Activated CD8-positive, alpha-beta memory T cell treated with anti-CD3 and anti-CD28 coated beads, Interleukin-2, amount 10 ng/mL, durations not matched to agents 7 days and 5 days (primary cell): ENCODE measurements at regions not wholly inside any gene's neighbourhood (a gene's known extent, or its start where the extent isn't known, plus 50 kb on each side); places are given as distances from the start of the nearest gene placed in this dataset.
"Not testable (repeated sequence)": the region's sequence is repeated elsewhere in the genome, so short reads cannot be mapped to it uniquely, and the experiment has no call there.

Experiments used
- ATAC-seq: fragments of 150-1000 bp; cut with Tn5 transposase; one replicate; pipeline ENCODE4 v1.10.0; 2021; ENCODE audit warnings: moderate library complexity
- CTCF ChIA-PET: fragments of 350-600 bp; sonication (Branson Sonifier 250); formaldehyde crosslinking; loops from one replicate; lab custom pipeline; 2021; ENCODE audit warnings: antibody characterized with exemption; lab: Charles Lee
- DNase-seq: peaks from one replicate; pipeline ENCODE4 v3.0.0-alpha.2; 2020
- H3K27ac Mint-ChIP-seq: one replicate; pipeline ENCODE4 v1.8.0; 2021; ENCODE audit warnings: mild to moderate bottlenecking, mixed read lengths
- H3K27me3 Mint-ChIP-seq: one replicate; pipeline ENCODE4 v1.8.0; 2021; ENCODE audit warnings: mixed read lengths
- H3K36me3 Mint-ChIP-seq: one replicate; pipeline ENCODE4 v1.8.0; 2021; ENCODE audit warnings: mild to moderate bottlenecking, mixed read lengths
- H3K4me1 Mint-ChIP-seq: one replicate; pipeline ENCODE4 v1.8.0; 2021; ENCODE audit warnings: mixed read lengths
- H3K4me3 Mint-ChIP-seq: one replicate; pipeline ENCODE4 v1.8.0; 2021; ENCODE audit warnings: mild to moderate bottlenecking, moderate library complexity, mixed read lengths
- H3K9me3 Mint-ChIP-seq: one replicate; pipeline ENCODE4 v1.8.0; 2022; ENCODE audit warnings: low read depth, mixed read lengths

DNA sequence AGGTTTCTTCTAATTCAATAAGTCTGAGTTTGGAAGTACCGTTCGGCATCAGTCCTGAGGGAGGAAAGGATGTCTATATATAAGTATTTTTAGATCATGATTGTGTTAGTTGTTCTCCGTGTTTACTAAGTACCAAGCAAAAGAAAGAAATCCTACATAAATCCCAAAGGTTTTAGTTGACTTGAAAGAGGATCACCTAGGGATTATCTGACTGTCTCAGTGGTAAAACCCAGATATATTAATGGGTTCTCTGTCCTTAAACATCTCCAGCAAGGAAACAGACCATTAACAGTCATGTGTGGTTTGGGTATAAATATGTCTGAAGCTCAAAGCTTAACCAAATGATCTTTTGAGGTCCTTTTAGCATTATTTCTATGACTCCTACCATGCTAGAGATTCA lies 207.1 kb upstream of the RASGEF1B start:
- CTCF ChIA-PET: no interaction called here
- Mint-ChIP-seq H3K4me3 (no peak overlapping the region), H3K9me3 (no peaks in the 10 kb centered on the region), H3K27ac (no peak overlapping the region), H3K27me3 (peaks cover 3% of the 10 kb centered on the region), H3K36me3 (no peaks in the 10 kb centered on the region), H3K4me1 (no peaks in the 10 kb centered on the region)
- DNase-seq (no peak), ATAC-seq (no peak)

DNA sequence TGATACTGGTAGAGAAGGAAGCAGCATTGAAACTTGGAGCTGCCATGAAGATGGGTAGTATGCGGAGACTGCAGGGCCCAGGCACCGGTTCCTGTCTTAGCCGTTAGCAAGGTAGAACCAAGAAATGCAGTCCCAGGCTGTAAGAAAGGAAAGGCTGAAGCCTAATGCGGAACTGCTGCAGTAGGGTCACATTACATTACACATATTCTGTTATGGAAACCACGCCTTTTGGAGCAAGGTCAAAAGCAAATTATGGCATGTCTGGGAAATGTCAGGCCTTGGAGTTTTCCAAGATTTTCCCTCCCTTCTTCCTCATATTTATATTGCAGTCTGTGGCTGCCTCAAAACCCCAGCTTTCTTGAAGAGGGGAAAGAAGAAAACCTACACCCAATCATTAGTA lies 204.8 kb upstream of the RASGEF1B start:
- CTCF ChIA-PET: interaction anchor here (0.6 kb wide), 1 partner anchor 201 kb away, joined by 7 read pairs; no protein-coding TSS in a partner anchor
- no peak overlapping the region for H3K27ac Mint-ChIP-seq
- no peaks in the 10 kb centered on the region for H3K9me3 Mint-ChIP-seq
- H3K4me1 Mint-ChIP-seq: no peaks in the 10 kb centered on the region
- no peak for ATAC-seq
- H3K27me3 Mint-ChIP-seq: peaks cover 6% of the 10 kb centered on the region
- H3K4me3 Mint-ChIP-seq: no peak overlapping the region
- DNase-seq: no peak
- H3K36me3 Mint-ChIP-seq: no peaks in the 10 kb centered on the region

DNA sequence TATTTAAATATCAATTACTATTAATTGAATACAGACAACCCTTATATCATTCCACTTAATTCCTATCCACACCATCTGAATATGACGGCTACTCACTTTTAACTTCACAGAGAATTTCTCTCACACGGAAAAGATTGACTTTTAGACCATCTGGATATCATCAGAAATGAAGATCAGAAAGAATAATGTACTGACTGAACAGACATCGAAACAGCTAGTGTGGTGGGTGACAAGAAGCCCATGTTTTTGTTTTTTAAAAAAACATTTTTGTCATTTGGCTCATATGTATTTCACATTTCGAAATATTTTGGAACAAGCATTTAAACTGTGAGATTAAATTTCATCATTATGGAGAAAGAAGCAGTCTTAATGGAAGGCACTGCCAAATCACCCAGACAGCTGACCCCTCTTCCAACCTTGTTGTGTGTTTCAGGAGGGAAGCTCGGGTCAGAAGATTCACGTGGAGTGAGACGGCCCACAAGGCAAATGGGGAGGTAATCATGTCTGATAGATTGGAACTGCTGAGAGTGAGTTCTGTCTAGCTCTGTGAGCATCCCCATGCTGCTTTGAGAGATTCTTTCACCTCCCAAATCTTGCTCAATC lies 204.2 kb upstream of the RASGEF1B start:
- CTCF ChIA-PET: no interaction called here
- H3K27ac Mint-ChIP-seq: no peak overlapping the region
- H3K36me3 Mint-ChIP-seq: no peaks in the 10 kb centered on the region
- no peak overlapping the region for H3K4me3 Mint-ChIP-seq
- H3K27me3 Mint-ChIP-seq: peaks cover 6% of the 10 kb centered on the region
- no peak for ATAC-seq
- no peak for DNase-seq
- no peaks in the 10 kb centered on the region for H3K4me1 Mint-ChIP-seq
- no peaks in the 10 kb centered on the region for H3K9me3 Mint-ChIP-seq

DNA sequence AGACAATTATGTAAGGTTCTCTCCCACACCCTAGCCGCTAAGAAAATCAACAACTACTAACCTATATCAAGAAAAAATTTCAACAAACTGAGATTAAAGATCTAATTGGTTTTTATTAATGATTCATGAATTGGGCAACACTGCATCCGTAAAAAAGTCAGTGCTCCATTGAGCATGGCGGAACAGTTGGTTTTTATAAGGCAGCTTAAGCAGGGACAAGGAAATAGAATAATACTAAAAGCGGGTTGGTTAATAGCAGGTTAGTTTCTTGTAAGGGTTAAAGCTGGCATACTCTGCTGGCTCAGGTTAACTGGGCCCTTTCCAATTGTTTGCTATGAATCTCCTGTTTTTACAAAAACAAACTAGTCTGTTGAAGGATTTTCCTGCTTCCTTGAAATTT lies 202.3 kb upstream of the RASGEF1B start:
- Mint-ChIP-seq H3K27ac (no peak overlapping the region), H3K4me3 (no peak overlapping the region), H3K4me1 (no peaks in the 10 kb centered on the region), H3K27me3 (peaks cover 3% of the 10 kb centered on the region), H3K9me3 (no peaks in the 10 kb centered on the region), H3K36me3 (no peaks in the 10 kb centered on the region)
- DNase-seq: no peak
- CTCF ChIA-PET: no interaction called here
- ATAC-seq: no peak

DNA sequence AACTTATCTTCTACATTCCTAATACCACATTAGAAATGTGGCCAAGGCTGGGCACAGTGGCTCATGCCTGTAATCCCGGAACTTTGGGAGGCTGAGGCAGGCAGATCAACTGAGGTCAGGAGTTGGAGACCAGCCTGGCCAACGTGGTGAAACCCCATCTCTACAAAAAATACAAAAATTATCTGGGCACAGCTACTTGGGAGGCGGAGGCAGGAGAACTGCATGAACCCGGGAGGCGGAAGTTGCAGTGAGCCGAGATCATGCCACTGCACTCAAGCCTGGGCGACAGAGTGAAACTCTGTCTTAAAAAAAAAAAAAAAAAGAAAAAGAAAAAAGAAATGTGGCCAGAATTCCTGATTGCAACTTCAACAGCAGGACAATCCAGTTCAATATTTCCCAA lies 196.6 kb upstream of the RASGEF1B start:
- H3K36me3 Mint-ChIP-seq, H3K27ac Mint-ChIP-seq, H3K9me3 Mint-ChIP-seq, H3K4me3 Mint-ChIP-seq, ATAC-seq, H3K4me1 Mint-ChIP-seq, CTCF ChIA-PET, DNase-seq, H3K27me3 Mint-ChIP-seq: not testable (repeated sequence)

DNA sequence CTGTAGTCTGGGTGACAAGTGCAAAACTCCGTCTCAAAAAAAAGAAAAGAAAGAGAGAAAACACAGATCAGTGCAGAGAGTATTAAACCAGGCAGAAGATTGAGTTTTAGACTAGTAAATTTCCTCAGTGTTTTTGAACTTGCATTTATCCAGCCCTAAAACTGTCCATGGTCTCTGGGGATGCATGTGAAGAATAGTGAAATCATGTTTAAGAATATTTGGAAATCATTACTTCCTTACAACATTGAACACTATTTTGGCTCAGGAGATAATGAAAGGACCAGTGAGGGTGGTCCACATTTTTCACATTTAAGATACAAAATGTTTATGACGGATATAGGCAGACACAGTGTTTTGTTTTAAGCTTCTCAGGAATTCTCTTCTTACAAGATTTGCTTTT lies 195.8 kb upstream of the RASGEF1B start:
- H3K4me1 Mint-ChIP-seq: no peaks in the 10 kb centered on the region
- ATAC-seq: no peak
- H3K27me3 Mint-ChIP-seq: no peaks in the 10 kb centered on the region
- H3K9me3 Mint-ChIP-seq: no peaks in the 10 kb centered on the region
- H3K4me3 Mint-ChIP-seq: no peak overlapping the region
- no peak for DNase-seq
- no peaks in the 10 kb centered on the region for H3K36me3 Mint-ChIP-seq
- no peak overlapping the region for H3K27ac Mint-ChIP-seq
- CTCF ChIA-PET: no interaction called here

DNA sequence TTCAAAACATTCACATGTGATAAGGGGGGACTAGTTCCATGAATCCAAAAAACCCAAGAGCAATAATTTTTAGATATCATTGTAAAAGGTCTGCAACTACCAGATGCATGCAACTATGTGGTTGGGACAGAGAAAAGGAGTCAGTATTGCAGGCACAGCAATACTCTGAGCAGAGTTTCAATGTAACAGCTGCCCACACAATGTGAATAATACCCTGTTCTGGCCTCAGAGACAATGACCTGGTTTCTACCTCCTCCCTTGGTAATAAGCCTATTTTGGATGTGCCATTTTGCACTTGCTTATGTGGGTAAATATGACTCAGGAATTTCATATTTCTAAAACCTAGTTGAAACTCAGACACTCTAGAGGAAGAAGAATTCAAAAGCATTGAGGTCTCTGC lies 194.8 kb upstream of the RASGEF1B start:
- H3K4me1 Mint-ChIP-seq: no peaks in the 10 kb centered on the region

DNA sequence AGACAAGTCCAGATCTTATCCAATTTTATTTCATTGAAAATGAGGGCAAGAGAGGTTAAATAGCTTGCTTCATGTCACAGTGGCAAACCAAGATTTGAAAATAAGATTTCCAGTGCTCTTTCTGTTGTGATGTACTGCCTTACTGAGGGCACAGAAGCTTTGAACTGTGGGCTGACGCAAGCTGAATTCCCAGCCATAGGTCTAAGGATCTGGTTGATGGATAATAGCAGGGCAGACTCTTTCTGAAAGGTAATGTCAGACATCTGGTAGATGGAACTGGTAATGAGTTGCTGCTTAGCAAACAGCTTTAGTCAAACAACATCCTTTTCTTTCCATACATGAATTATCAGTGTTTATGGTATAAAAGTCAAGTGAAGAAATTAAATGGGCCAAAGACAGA lies 193.9 kb upstream of the RASGEF1B start:
- Mint-ChIP-seq H3K9me3 (no peaks in the 10 kb centered on the region), H3K4me3 (no peak overlapping the region), H3K4me1 (no peaks in the 10 kb centered on the region), H3K27ac (no peak overlapping the region), H3K27me3 (no peaks in the 10 kb centered on the region), H3K36me3 (no peaks in the 10 kb centered on the region)
- CTCF ChIA-PET: no interaction called here
- DNase-seq: no peak
- no peak for ATAC-seq

More for the DNA sequence above, 194.8 kb upstream of the RASGEF1B start:
- CTCF ChIA-PET: no interaction called here
- H3K27me3 Mint-ChIP-seq: no peaks in the 10 kb centered on the region
- no peak overlapping the region for H3K4me3 Mint-ChIP-seq
- H3K9me3 Mint-ChIP-seq: no peaks in the 10 kb centered on the region
- no peak for DNase-seq
- ATAC-seq: no peak
- H3K27ac Mint-ChIP-seq: no peak overlapping the region
- no peaks in the 10 kb centered on the region for H3K36me3 Mint-ChIP-seq

DNA sequence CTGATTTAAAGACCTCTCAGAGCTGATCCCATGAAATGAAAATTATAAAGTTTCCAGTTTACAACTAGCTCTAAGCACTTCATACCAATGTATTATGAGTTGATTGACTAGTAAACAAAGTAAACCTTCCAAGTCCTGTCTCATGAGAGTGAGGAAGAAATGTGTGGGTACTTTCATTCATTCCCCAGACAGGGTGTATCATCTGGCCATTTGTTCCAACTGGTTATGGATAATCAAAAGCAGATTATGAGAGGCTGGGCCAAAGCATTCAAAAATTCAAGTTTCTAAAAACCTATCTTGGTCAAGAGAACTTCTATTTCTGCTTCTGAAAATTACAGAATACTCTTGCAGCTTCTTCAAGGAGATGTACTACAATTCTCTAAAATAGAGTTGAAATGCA lies 193.3 kb upstream of the RASGEF1B start:
- no peak overlapping the region for H3K4me3 Mint-ChIP-seq
- H3K36me3 Mint-ChIP-seq: no peaks in the 10 kb centered on the region
- H3K27ac Mint-ChIP-seq: no peak overlapping the region
- DNase-seq (no peak), ATAC-seq (no peak)
- H3K4me1 Mint-ChIP-seq: no peaks in the 10 kb centered on the region
- CTCF ChIA-PET: no interaction called here
- no peaks in the 10 kb centered on the region for H3K9me3 Mint-ChIP-seq
- H3K27me3 Mint-ChIP-seq: no peaks in the 10 kb centered on the region

DNA sequence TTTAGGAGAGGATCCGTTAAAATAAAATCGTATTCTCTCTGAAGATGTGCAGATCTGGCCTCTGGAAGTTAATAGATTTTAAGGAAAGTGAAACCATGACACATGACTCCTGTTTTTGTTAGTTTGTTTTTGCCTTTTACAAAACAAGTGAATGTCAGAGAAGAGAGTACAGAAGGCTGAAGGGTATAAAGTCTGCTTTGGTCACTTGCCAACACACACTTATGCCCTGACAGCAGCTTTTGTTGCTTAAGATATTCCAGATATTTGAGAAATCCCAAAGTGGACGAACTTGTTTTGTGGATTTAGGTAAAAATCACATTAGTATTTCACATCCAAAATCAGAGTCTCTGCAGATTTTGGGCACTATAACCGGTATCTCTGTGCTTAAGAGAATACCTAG lies 192.4 kb upstream of the RASGEF1B start:
- ATAC-seq: no peak
- CTCF ChIA-PET: no interaction called here

DNA sequence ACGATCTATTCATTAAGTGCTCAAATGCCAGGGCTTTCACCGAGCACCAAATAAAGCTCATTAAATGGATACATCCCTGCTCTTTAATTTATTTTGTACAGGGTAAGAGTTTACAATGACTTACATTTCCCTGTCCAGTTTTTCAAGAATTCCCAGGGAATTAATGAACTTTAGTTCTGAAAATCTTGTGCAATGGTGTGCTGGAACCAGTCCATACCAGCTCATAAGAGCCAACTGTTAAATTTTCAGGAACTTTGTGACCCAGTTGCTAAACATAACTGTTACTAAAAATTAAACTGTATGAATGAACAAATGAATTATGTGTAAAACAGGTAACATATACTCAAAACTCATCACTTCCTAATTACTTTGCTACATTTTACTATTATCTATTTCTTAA lies 191.7 kb upstream of the RASGEF1B start:
- no peaks in the 10 kb centered on the region for H3K36me3 Mint-ChIP-seq
- H3K9me3 Mint-ChIP-seq: no peaks in the 10 kb centered on the region
- no peak overlapping the region for H3K4me3 Mint-ChIP-seq
- no peak for DNase-seq
- no peak for ATAC-seq
- no peak overlapping the region for H3K27ac Mint-ChIP-seq
- CTCF ChIA-PET: no interaction called here
- H3K27me3 Mint-ChIP-seq: no peaks in the 10 kb centered on the region
- H3K4me1 Mint-ChIP-seq: no peaks in the 10 kb centered on the region

More for the DNA sequence above, 192.4 kb upstream of the RASGEF1B start:
- Mint-ChIP-seq H3K4me3 (no peak overlapping the region), H3K4me1 (no peaks in the 10 kb centered on the region), H3K36me3 (no peaks in the 10 kb centered on the region), H3K27me3 (no peaks in the 10 kb centered on the region), H3K27ac (no peak overlapping the region), H3K9me3 (no peaks in the 10 kb centered on the region)
- DNase-seq: no peak

DNA sequence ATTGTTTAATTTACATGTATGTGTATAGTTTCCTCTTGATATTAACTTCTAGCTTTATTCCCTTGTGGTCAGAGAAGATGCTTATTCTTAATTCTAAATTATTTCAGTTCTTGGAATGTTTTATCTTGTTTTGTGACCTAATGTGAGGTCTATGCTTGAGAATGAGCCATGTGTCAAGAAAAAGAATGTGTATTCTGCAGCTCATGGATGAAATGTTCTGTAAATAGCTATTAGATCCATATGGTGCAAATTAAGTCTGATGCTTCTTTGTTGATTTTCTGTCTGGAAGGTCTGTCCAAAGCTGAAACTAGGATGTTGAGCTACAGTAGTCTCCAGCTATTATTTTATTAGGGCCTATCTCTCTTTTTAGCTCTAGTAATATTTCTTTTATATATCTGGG lies 187.3 kb upstream of the RASGEF1B start:
- Mint-ChIP-seq H3K9me3 (no peaks in the 10 kb centered on the region), H3K36me3 (no peaks in the 10 kb centered on the region), H3K4me1 (no peaks in the 10 kb centered on the region), H3K27ac (no peak overlapping the region), H3K27me3 (no peaks in the 10 kb centered on the region), H3K4me3 (no peak overlapping the region)
- DNase-seq: no peak
- CTCF ChIA-PET: no interaction called here
- ATAC-seq: no peak

DNA sequence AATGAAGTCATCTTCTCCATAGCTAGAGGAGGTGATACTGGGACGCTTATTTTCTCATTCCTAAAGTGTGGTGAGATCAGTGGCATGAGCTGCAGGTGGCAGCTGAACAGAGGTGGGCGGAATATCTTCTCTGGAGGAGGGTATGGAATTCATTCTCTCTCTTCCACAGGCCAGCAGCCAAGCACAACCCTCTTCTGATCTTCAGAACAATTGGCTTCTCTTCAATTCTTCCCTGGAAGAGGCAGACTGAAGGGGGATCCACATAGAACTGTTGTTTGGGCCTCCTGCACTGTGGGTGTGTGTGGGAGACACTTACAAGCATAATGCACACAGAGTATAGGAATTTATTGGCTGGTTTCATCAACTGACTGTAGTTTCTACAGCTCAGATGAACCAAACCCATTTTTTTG lies 180.4 kb upstream of the RASGEF1B start:
- H3K4me3 Mint-ChIP-seq: no peak overlapping the region
- CTCF ChIA-PET: no interaction called here
- H3K27ac Mint-ChIP-seq: no peak overlapping the region
- DNase-seq: no peak
- H3K4me1 Mint-ChIP-seq: peaks cover 39% of the 10 kb centered on the region
- no peaks in the 10 kb centered on the region for H3K27me3 Mint-ChIP-seq
- no peaks in the 10 kb centered on the region for H3K9me3 Mint-ChIP-seq
- ATAC-seq: no peak
- no peaks in the 10 kb centered on the region for H3K36me3 Mint-ChIP-seq

DNA sequence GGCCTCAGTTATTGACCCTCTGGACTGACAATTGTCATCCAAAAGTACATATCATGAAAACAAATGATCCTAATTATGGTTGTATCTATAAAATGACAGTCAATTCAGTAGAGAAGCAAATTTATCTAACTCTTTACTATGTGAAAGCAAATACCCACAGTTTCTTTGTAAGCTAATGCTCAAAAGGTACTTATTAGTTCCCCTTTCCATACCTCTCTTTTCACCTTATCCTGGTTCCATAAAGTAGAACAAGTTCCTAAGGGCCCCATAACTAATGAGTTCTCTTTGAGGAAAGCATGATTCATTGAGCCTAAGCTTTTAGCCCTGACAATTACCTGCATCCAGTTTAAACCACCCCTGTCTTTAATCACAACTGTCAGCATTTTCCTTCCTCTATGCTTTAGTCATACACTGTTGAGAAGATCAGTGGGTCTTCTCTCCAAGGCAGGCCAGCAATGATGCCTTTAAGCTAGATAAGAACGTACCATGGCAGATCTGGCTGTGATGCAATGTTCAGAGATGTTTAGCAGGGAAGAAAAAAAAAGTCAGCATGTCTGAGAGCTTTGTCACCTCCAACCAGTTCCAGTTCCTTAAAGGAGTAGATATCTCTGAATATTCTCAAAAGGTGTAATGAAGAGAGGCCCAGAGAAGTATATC lies 179.7 kb upstream of the RASGEF1B start:
- DNase-seq: no peak
- H3K4me3 Mint-ChIP-seq: no peak overlapping the region
- peaks cover 39% of the 10 kb centered on the region for H3K4me1 Mint-ChIP-seq

More for the DNA sequence above, 179.7 kb upstream of the RASGEF1B start:
- CTCF ChIA-PET: no interaction called here
- H3K27ac Mint-ChIP-seq: no peak overlapping the region
- H3K36me3 Mint-ChIP-seq: no peaks in the 10 kb centered on the region
- H3K27me3 Mint-ChIP-seq: no peaks in the 10 kb centered on the region
- no peak for ATAC-seq
- H3K9me3 Mint-ChIP-seq: no peaks in the 10 kb centered on the region
